K562 (cell line): ENCODE measurements at regions not wholly inside any gene's neighbourhood (a gene's known extent, or its start where the extent isn't known, plus 50 kb on each side); places are given as distances from the start of the nearest gene placed in this dataset.

Source experiments
- ATAC-seq: fragments of 200-7000 bp; cut with Tn5 transposase; 3 replicates; pipeline ENCODE4 v1.9.1; 2020; ENCODE audit warnings: moderate library complexity
- BruUV-seq: library from RNA; stranded (reverse); fragments of 400-500 nt; replicated peaks from 2 replicates; lab custom pipeline; 2021; lab: Mats Ljungman, UMichigan
- CTCF ChIA-PET: fragments of 300-600 bp; formaldehyde crosslinking; extraction: SDS; loops from one replicate; lab custom pipeline; 2021; ENCODE audit warnings: low intra/inter-chr PET ratio; lab: Yijun Ruan, JAX
- POLR2A ChIA-PET: fragments of 300-600, 350-650 bp; sonication (Branson Sonifier 250); formaldehyde crosslinking; extraction: SDS; loops from one replicate; lab custom pipeline; 2021; ENCODE audit warnings: antibody characterized with exemption, inconsistent platforms; lab: Yijun Ruan, JAX
- DNase-seq, 4 experiments: peaks; one replicate each; pipeline versions ENCODE4 v3.0.0 to v3.0.0-alpha.2; 2011 to 2018; ENCODE audit warnings: low spot score in 3 of 4, mixed read lengths in 3 of 4; ENCODE audit errors: extremely low read depth in 1 of 4
- FAIRE-seq: peaks from 2 replicates; lab custom pipeline; 2011; peaks lifted over from hg19 to GRCh38; lab: Jason Lieb, UNC
- H2AFZ ChIP-seq: 2 replicates; pipeline ENCODE4 v1.6.0; 2011; ENCODE audit warnings: low read depth, low read length, control low read depth, inconsistent platforms
- H3K27ac ChIP-seq: fragments of 200-600 bp; 3 replicates; pipeline ENCODE4 v1.8.0; 2011; ENCODE audit warnings: low read depth, mild to moderate bottlenecking, control low read depth, inconsistent platforms, low read length, moderate library complexity, mixed read lengths; ENCODE audit errors: extremely low read depth
- H3K27me3 ChIP-seq, 2 experiments: fragments of 300-600 bp in 1 of 2; 2 replicates in 1 of 2; 3 replicates in 1 of 2; pipeline versions ENCODE4 v1.6.0 to v1.8.0; 2011; ENCODE audit warnings: inconsistent platforms in 2 of 2, low read length in 2 of 2, mild to moderate bottlenecking in 1 of 2, mixed read lengths in 1 of 2, moderate library complexity in 1 of 2; ENCODE audit not compliant: control insufficient read depth in 2 of 2, insufficient read depth in 2 of 2
- H3K36me3 ChIP-seq: fragments of 300-600 bp; 3 replicates; pipeline ENCODE4 v1.8.0; 2011; ENCODE audit warnings: mild to moderate bottlenecking, low read length, inconsistent platforms; ENCODE audit not compliant: control insufficient read depth, insufficient read depth
- H3K4me1 ChIP-seq, 2 experiments: fragments of 200-600 bp in 1 of 2; replicated peaks in 1 of 2; 2 replicates in 1 of 2; 3 replicates in 1 of 2; pipeline versions ENCODE4 v1.5.1 to v1.8.0; 2011; ENCODE audit warnings: inconsistent platforms in 2 of 2, low read length in 2 of 2, mild to moderate bottlenecking in 1 of 2, mixed read lengths in 1 of 2, moderate library complexity in 1 of 2; ENCODE audit not compliant: control insufficient read depth in 2 of 2, insufficient read depth in 2 of 2
- H3K4me2 ChIP-seq: 2 replicates; pipeline ENCODE4 v1.6.1; 2011; ENCODE audit warnings: low read length, control low read depth, inconsistent platforms, mixed read lengths; ENCODE audit not compliant: insufficient read depth
- H3K4me3 ChIP-seq: fragments of 200-600 bp; sonication (generic), shearing (Covaris generic); 2 replicates; pipeline ENCODE4 v1.5.1; 2016; ENCODE audit warnings: control low read depth, inconsistent platforms
- H3K79me2 ChIP-seq: fragments of 200-600 bp; 3 replicates; pipeline ENCODE4 v1.8.0; 2011; ENCODE audit warnings: low read length, inconsistent platforms; ENCODE audit not compliant: control insufficient read depth, insufficient read depth
- H3K9ac ChIP-seq, 2 experiments: 2 replicates each; pipeline versions ENCODE4 v1.6.0 to v1.6.1; 2011; ENCODE audit warnings: low read depth in 2 of 2, low read length in 2 of 2, control low read depth in 1 of 2, inconsistent platforms in 1 of 2, mild to moderate bottlenecking in 1 of 2, mixed read lengths in 1 of 2; ENCODE audit not compliant: insufficient read depth in 1 of 2
- H3K9me1 ChIP-seq: one replicate; pipeline ENCODE4 v1.6.0; 2011; ENCODE audit warnings: inconsistent platforms, mild to moderate bottlenecking, low read length, moderate library complexity; ENCODE audit not compliant: control insufficient read depth, insufficient read depth
- H3K9me3 ChIP-seq: replicated peaks from 2 replicates; pipeline ENCODE4 v1.5.1; 2011; ENCODE audit warnings: low read depth, low read length, inconsistent platforms; ENCODE audit not compliant: control insufficient read depth, insufficient read depth
- H4K20me1 ChIP-seq: replicated peaks from 2 replicates; pipeline ENCODE4 v1.6.1; 2011; ENCODE audit warnings: low read length, inconsistent platforms, mixed read lengths; ENCODE audit not compliant: control insufficient read depth, insufficient read depth
- C11orf30 ChIP-seq: fragments of 450-650 bp; IDR thresholded peaks from 2 replicates; pipeline ENCODE4 v1.6.1; 2016; ENCODE audit warnings: low read depth, mild to moderate bottlenecking
- CAMTA2 ChIP-seq: fragments of 250-450 bp; sonication (Bioruptor Pico); conservative IDR thresholded peaks from 2 replicates; pipeline ENCODE4 v1.5.1; 2022
- CREB1 ChIP-seq, 2 experiments: sonication (generic) in 1 of 2; formaldehyde crosslinking in 1 of 2; IDR thresholded peaks; 2 replicates each; pipeline versions ENCODE4 v1.6.1 to v1.8.0; 2012 to 2022; ENCODE audit warnings: inconsistent platforms in 1 of 2, mild to moderate bottlenecking in 1 of 2, missing genetic modification reagents in 1 of 2, moderate library complexity in 1 of 2
- CUX1 ChIP-seq: fragments of 200-800 bp; sonication (Bioruptor generic); IDR thresholded peaks from 2 replicates; pipeline ENCODE4 v1.6.1; 2016; ENCODE audit warnings: missing genetic modification characterization, missing compliant biosample characterization
- GATA2 ChIP-seq: sonication (generic); formaldehyde crosslinking; IDR thresholded peaks from 2 replicates; pipeline ENCODE4 v1.4.0; 2020; ENCODE audit warnings: mild to moderate bottlenecking, missing genetic modification reagents
- HNRNPL ChIP-seq: fragments of 200-400 bp; formaldehyde crosslinking; IDR thresholded peaks from 2 replicates; pipeline ENCODE4 v1.6.1; 2017; ENCODE audit warnings: low read depth, mild to moderate bottlenecking, low read length
- NRF1 ChIP-seq, 2 experiments: fragments of 450-650 bp; IDR thresholded peaks in 1 of 2; conservative IDR thresholded peaks in 1 of 2; 2 replicates each; pipeline ENCODE4 v1.6.1; 2014; ENCODE audit warnings: mild to moderate bottlenecking in 2 of 2
- WGBS: fragments of 100-300 bp; shearing (Covaris generic); methylation state at CpG from one replicate; pipeline ENCODE4 v1.1.6; 2016; ENCODE audit warnings: low coverage, mixed read lengths; ENCODE audit not compliant: insufficient coverage; ENCODE audit errors: missing lambda C conversion rate; 5-methylcytosine and 5-hydroxymethylcytosine counted together
- in situ Hi-C: fragments of 300-500 bp; cut with MboI; formaldehyde crosslinking; loops from 4 replicates; pipeline ENCODE4 v1.15.0; 2018; ENCODE audit warnings: inconsistent platforms, mixed read lengths
- intact Hi-C: fragments of 100-400 bp; cut with micrococcal nuclease; formaldehyde crosslinking; loops from 2 replicates; pipeline ENCODE4 v1.14.2; 2022
- TF ChIP-seq, protein P1 (sequence below): fragments of 150-350 bp; IDR thresholded peaks from 2 replicates; pipeline ENCODE4 v1.6.1; 2014; ENCODE audit warnings: low read depth, mild to moderate bottlenecking, low read length, borderline replicate concordance

GRCh38 chr22:48858856-48859255, 968.8 kb downstream of the BRD1 start (continued):
- TF ChIP-seq CUX1 (CRISPR knock-in tag), result no peak

- H3K4me2 ChIP-seq, result no peak overlapping the region
- FAIRE-seq, result no peak
- POLR2A ChIA-PET, result interaction anchor here (0.6 to 1.9 kb wide), 2 partner anchors 9 to 16 kb away, joined by 3 to 5 read pairs; no protein-coding TSS in a partner anchor
- TF ChIP-seq C11orf30, result no peak
- TF ChIP-seq, protein P1, sequence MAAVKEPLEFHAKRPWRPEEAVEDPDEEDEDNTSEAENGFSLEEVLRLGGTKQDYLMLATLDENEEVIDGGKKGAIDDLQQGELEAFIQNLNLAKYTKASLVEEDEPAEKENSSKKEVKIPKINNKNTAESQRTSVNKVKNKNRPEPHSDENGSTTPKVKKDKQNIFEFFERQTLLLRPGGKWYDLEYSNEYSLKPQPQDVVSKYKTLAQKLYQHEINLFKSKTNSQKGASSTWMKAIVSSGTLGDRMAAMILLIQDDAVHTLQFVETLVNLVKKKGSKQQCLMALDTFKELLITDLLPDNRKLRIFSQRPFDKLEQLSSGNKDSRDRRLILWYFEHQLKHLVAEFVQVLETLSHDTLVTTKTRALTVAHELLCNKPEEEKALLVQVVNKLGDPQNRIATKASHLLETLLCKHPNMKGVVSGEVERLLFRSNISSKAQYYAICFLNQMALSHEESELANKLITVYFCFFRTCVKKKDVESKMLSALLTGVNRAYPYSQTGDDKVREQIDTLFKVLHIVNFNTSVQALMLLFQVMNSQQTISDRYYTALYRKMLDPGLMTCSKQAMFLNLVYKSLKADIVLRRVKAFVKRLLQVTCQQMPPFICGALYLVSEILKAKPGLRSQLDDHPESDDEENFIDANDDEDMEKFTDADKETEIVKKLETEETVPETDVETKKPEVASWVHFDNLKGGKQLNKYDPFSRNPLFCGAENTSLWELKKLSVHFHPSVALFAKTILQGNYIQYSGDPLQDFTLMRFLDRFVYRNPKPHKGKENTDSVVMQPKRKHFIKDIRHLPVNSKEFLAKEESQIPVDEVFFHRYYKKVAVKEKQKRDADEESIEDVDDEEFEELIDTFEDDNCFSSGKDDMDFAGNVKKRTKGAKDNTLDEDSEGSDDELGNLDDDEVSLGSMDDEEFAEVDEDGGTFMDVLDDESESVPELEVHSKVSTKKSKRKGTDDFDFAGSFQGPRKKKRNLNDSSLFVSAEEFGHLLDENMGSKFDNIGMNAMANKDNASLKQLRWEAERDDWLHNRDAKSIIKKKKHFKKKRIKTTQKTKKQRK, result no peak
- no peak for TF ChIP-seq GATA2 (CRISPR knock-in tag)
- TF ChIP-seq NRF1 (conservative IDR thresholded peaks at IDR 0.05 in 1 of 2, IDR thresholded peaks at IDR 0.05 in 1 of 2), result no peak
- TF ChIP-seq CAMTA2 (CRISPR knock-in tag), result no peak
- no peak for TF ChIP-seq HNRNPL
- no peak for TF ChIP-seq CREB1 (IDR thresholded peaks at IDR 0.05)
- TF ChIP-seq CREB1 (CRISPR knock-in tag; IDR thresholded peaks at IDR 0.05), result no peak
- TF ChIP-seq, all 486 proteins: peak for 0
- 0% methylated on average over 9 of the region's 9 CpGs for WGBS
- no peak overlapping the region for H3K9ac ChIP-seq
- no peaks in the 10 kb centered on the region for H3K36me3 ChIP-seq
- H3K4me3 ChIP-seq, result no peak overlapping the region
- no peak overlapping the region for H3K27ac ChIP-seq
- no TSS peak for BruUV-seq
- H2AFZ ChIP-seq, result no peak overlapping the region
- ATAC-seq (no peak), DNase-seq (no peak)
- no peaks in the 10 kb centered on the region for H3K4me1 ChIP-seq
- H3K9me3 ChIP-seq, result no peaks in the 10 kb centered on the region
- no peaks in the 10 kb centered on the region; the same call in 1 of the 2 replicates for H4K20me1 ChIP-seq
- H3K79me2 ChIP-seq, result no peaks in the 10 kb centered on the region
- H3K9me1 ChIP-seq, result no peaks in the 10 kb centered on the region
- H3K27me3 ChIP-seq, result no peaks in the 10 kb centered on the region; a peak in 1 of 5 replicates
- in situ Hi-C loops, result no loop called here
- intact Hi-C loops, result no loop called here
- CTCF ChIA-PET, result no interaction called here
Observed at GRCh38 chr22:48858121-48858520, 969.6 kb downstream of the BRD1 start.
